CD8-positive, alpha-beta memory T cell (primary cell): ENCODE measurements at regions not wholly inside any gene's neighbourhood (a gene's known extent, or its start where the extent isn't known, plus 50 kb on each side); places are given as distances from the start of the nearest gene placed in this dataset.

ENCODE experiments used
- CTCF ChIA-PET: fragments of 350-600 bp; sonication (Branson Sonifier 250); formaldehyde crosslinking; loops from one replicate; lab custom pipeline; 2021; ENCODE audit warnings: antibody characterized with exemption; lab: Charles Lee
- POLR2A ChIA-PET: fragments of 350-600 bp; sonication (Branson Sonifier 250); formaldehyde crosslinking; loops from one replicate; lab custom pipeline; 2021; ENCODE audit warnings: antibody characterized with exemption; lab: Charles Lee
- DNase-seq, 5 donors: peaks; one replicate each; pipeline versions ENCODE4 v3.0.0 to v3.0.0-alpha.2; 2020 to 2022; ENCODE audit warnings: mixed read lengths in 1 of 5
- H3K27ac ChIP-seq: one replicate; pipeline ENCODE4 v1.7.0; 2013; ENCODE audit warnings: low read depth, mild to moderate bottlenecking, low read length, moderate library complexity
- H3K27me3 ChIP-seq: 2 replicates; pipeline ENCODE4 v1.7.0; 2013; ENCODE audit warnings: low read length, mild to moderate bottlenecking; ENCODE audit not compliant: insufficient read depth, poor library complexity, severe bottlenecking
- H3K36me3 ChIP-seq: 2 replicates; pipeline ENCODE4 v1.7.0; 2013; ENCODE audit warnings: mild to moderate bottlenecking, low read length, moderate library complexity; ENCODE audit not compliant: insufficient read depth
- H3K4me1 ChIP-seq: 2 replicates; pipeline ENCODE4 v1.7.0; 2013; ENCODE audit warnings: mild to moderate bottlenecking, low read length, moderate library complexity; ENCODE audit not compliant: insufficient read depth
- H3K4me3 ChIP-seq: 2 replicates; pipeline ENCODE4 v1.7.0; 2013; ENCODE audit warnings: mild to moderate bottlenecking, low read length
- H3K9me3 ChIP-seq: 2 replicates; pipeline ENCODE4 v1.7.0; 2013; ENCODE audit warnings: mild to moderate bottlenecking, low read length
- H3K27ac Mint-ChIP-seq, 8 donors: one replicate each; pipeline ENCODE4 v1.8.0; 2020 to 2021; ENCODE audit warnings: mixed read lengths in 8 of 8, mild to moderate bottlenecking in 6 of 8, inconsistent platforms in 3 of 8, moderate library complexity in 3 of 8
- H3K27me3 Mint-ChIP-seq, 2 donors: one replicate each; pipeline ENCODE4 v1.8.0; 2020 to 2021; ENCODE audit warnings: mixed read lengths in 2 of 2, mild to moderate bottlenecking in 1 of 2, moderate library complexity in 1 of 2
- H3K36me3 Mint-ChIP-seq, 3 donors: one replicate each; pipeline ENCODE4 v1.8.0; 2020 to 2021; ENCODE audit warnings: mixed read lengths in 3 of 3, inconsistent platforms in 1 of 3, mild to moderate bottlenecking in 1 of 3
- H3K4me1 Mint-ChIP-seq, 3 donors: one replicate each; pipeline ENCODE4 v1.8.0; 2020 to 2021; ENCODE audit warnings: mixed read lengths in 3 of 3, inconsistent platforms in 1 of 3, mild to moderate bottlenecking in 1 of 3
- H3K4me3 Mint-ChIP-seq, 7 donors: one replicate each; pipeline ENCODE4 v1.8.0; 2020 to 2021; ENCODE audit warnings: mixed read lengths in 7 of 7, mild to moderate bottlenecking in 6 of 7, moderate library complexity in 4 of 7, inconsistent platforms in 2 of 7
- H3K9me3 Mint-ChIP-seq, 5 donors: one replicate each; pipeline ENCODE4 v1.8.0; 2020 to 2022; ENCODE audit warnings: mixed read lengths in 5 of 5, mild to moderate bottlenecking in 3 of 5, moderate library complexity in 2 of 5, inconsistent platforms in 1 of 5

DNA sequence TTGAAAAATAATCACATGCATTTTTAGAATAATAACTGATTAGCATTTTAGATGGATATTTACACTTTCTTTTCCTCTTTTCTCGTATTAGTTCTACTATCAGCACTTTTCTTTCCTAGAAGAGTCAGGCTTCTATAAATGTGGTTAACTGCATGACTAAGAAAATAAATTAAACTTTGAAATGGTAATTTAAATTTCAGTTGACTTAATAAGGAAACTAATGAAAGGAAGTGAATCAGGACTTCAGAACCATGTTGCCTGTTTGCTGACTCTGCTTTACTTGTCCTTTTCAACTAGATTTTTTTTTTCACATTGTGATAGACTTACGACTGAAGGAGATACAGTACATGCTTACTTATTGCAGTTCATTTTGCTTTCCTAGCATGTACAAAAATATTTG lies 1258.2 kb upstream of the EYS start:
- CTCF ChIA-PET: no interaction called here
- peaks cover 4 to 19% (median 8%) of the 10 kb centered on the region in 5 donors for H3K9me3 Mint-ChIP-seq
- no peaks in the 10 kb centered on the region for H3K36me3 Mint-ChIP-seq

DNA sequence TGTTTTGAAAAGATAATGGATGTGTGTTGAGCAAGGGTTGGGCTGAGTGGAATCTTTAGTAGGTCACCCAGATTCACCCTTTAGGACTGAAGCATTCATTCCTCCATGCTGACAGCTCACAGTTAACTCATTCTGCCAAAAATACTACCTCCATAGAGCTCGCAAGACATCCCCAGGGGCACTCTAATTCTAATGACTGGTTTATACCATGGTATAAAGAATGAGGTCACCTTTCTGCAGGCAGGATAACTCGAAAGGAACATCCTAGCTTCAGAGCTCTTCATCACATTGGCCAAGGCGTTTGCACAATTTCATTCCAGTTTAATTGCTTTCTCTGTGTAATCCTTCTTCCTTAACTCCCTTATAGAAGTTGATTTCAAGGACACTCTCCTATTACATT lies 1257.2 kb upstream of the EYS start:
- no peak for DNase-seq
- Mint-ChIP-seq H3K4me1 (no peaks in the 10 kb centered on the region), H3K4me3 (no peak overlapping the region), H3K27ac (no peak overlapping the region), H3K27me3 (no peaks in the 10 kb centered on the region), H3K9me3 (peaks cover 8 to 19% (median 10%) of the 10 kb centered on the region in 5 donors), H3K36me3 (no peaks in the 10 kb centered on the region)
- Histone ChIP-seq H3K4me3 (no peak overlapping the region), H3K4me1 (no peaks in the 10 kb centered on the region), H3K27me3 (no peaks in the 10 kb centered on the region), H3K9me3 (no peaks in the 10 kb centered on the region), H3K27ac (no peak overlapping the region), H3K36me3 (no peaks in the 10 kb centered on the region)
- CTCF ChIA-PET: no interaction called here
- POLR2A ChIA-PET: no interaction called here

More for the DNA sequence above, 1258.2 kb upstream of the EYS start:
- H3K27me3 ChIP-seq: no peaks in the 10 kb centered on the region
- no peak overlapping the region for H3K27ac Mint-ChIP-seq
- POLR2A ChIA-PET: no interaction called here
- no peaks in the 10 kb centered on the region for H3K4me1 ChIP-seq
- H3K27me3 Mint-ChIP-seq: no peaks in the 10 kb centered on the region
- no peaks in the 10 kb centered on the region for H3K36me3 ChIP-seq
- H3K4me1 Mint-ChIP-seq: no peaks in the 10 kb centered on the region
- no peak overlapping the region for H3K4me3 Mint-ChIP-seq
- H3K4me3 ChIP-seq: no peak overlapping the region
- no peak for DNase-seq
- H3K27ac ChIP-seq: no peak overlapping the region
- H3K9me3 ChIP-seq: no peaks in the 10 kb centered on the region

DNA sequence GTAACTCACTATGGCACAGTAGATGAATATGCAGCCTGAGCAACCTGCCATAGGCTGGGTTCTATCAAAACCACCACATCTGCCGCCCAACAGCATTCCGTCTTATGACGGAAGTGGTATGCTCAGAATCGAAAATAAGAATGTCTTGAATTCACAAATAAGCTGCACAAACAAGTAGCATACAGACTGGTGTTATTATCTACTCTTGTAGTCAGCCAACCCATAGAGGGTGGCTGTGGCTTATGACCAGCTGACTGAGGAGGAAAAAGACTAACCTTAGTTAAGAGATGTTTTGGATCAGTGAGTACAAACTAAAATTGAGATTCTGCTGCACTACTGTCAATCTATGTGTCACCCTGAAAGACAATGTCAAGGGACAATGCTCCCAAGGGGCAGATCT lies 1255.1 kb upstream of the EYS start:
- H3K9me3 Mint-ChIP-seq: peaks cover 8 to 16% (median 10%) of the 10 kb centered on the region in 5 donors
- H3K4me1 Mint-ChIP-seq: no peaks in the 10 kb centered on the region
- H3K4me3 Mint-ChIP-seq: no peak overlapping the region
- ChIA-PET POLR2A (no interaction called here), CTCF (no interaction called here)
- no peak overlapping the region for H3K27ac Mint-ChIP-seq
- Histone ChIP-seq H3K27ac (no peak overlapping the region), H3K36me3 (no peaks in the 10 kb centered on the region), H3K4me1 (no peaks in the 10 kb centered on the region), H3K4me3 (no peak overlapping the region), H3K9me3 (no peaks in the 10 kb centered on the region), H3K27me3 (no peaks in the 10 kb centered on the region)
- DNase-seq: no peak
- no peaks in the 10 kb centered on the region for H3K27me3 Mint-ChIP-seq
- H3K36me3 Mint-ChIP-seq: no peaks in the 10 kb centered on the region

- no peaks in the 10 kb centered on the region for H3K36me3 Mint-ChIP-seq
- Histone ChIP-seq H3K4me1 (no peaks in the 10 kb centered on the region), H3K4me3 (no peak overlapping the region), H3K36me3 (no peaks in the 10 kb centered on the region), H3K9me3 (no peaks in the 10 kb centered on the region), H3K27ac (no peak overlapping the region), H3K27me3 (no peaks in the 10 kb centered on the region)
- DNase-seq: no peak
- peaks cover 4 to 16% (median 11%) of the 10 kb centered on the region in 5 donors for H3K9me3 Mint-ChIP-seq
- POLR2A ChIA-PET: no interaction called here
- H3K27ac Mint-ChIP-seq: no peak overlapping the region
- no peaks in the 10 kb centered on the region for H3K27me3 Mint-ChIP-seq
- H3K4me1 Mint-ChIP-seq: no peaks in the 10 kb centered on the region
- CTCF ChIA-PET: no interaction called here
- H3K4me3 Mint-ChIP-seq: no peak overlapping the region
Measured at GRCh38 chr6:66961191-66961590, 1254.2 kb upstream of the EYS start.

DNA sequence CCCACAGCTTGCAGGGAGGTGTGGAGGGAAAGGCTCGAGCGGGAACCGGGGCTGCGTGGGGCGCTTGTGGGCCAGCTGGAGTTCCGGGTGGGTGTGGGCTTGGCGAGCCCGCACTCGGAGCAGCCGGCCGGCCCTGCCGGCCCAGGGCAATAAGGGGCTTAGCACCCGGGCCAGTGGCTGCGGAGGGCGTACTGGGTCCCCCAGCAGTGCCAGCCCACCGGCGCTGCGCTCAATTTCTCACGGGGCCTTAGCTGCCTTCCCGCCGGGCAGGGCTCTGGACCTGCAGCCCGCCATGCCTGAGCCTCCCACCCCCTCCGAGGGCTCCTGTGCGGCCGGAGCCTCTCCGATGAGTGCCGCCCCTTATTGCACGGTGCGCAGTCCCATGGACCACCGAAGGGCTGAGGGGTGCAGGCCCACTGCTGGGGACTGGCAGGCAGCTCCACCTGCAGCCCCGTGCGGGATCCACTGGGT lies 1242.2 kb upstream of the EYS start:
- POLR2A ChIA-PET: no interaction called here

GRCh38 chr6:66948106-66948505 lies 1241.1 kb upstream of the EYS start:
- Histone ChIP-seq H3K36me3 (no peaks in the 10 kb centered on the region), H3K4me1 (no peaks in the 10 kb centered on the region), H3K27me3 (no peaks in the 10 kb centered on the region), H3K9me3 (no peaks in the 10 kb centered on the region), H3K27ac (no peak overlapping the region), H3K4me3 (no peak overlapping the region)
- no peak overlapping the region for H3K4me3 Mint-ChIP-seq
- peaks cover 0 to 18% (median 3%) of the 10 kb centered on the region in 5 donors for H3K9me3 Mint-ChIP-seq
- no peak overlapping the region for H3K27ac Mint-ChIP-seq
- H3K36me3 Mint-ChIP-seq: no peaks in the 10 kb centered on the region
- POLR2A ChIA-PET: no interaction called here
- no peaks in the 10 kb centered on the region for H3K4me1 Mint-ChIP-seq
- DNase-seq: no peak
- peaks cover 0 to 1% of the 10 kb centered on the region in 2 donors for H3K27me3 Mint-ChIP-seq
- CTCF ChIA-PET: no interaction called here

More for the DNA sequence above, 1242.2 kb upstream of the EYS start:
- H3K4me1 Mint-ChIP-seq: no peaks in the 10 kb centered on the region
- peaks cover 0 to 18% (median 3%) of the 10 kb centered on the region in 5 donors for H3K9me3 Mint-ChIP-seq
- no peak overlapping the region for H3K27ac Mint-ChIP-seq
- no peaks in the 10 kb centered on the region for H3K9me3 ChIP-seq
- H3K4me3 ChIP-seq: no peak overlapping the region
- H3K27ac ChIP-seq: no peak overlapping the region
- H3K27me3 ChIP-seq: no peaks in the 10 kb centered on the region
- DNase-seq: no peak
- peaks cover 0 to 1% of the 10 kb centered on the region in 2 donors for H3K27me3 Mint-ChIP-seq
- no peak overlapping the region for H3K4me3 Mint-ChIP-seq
- no peaks in the 10 kb centered on the region for H3K36me3 ChIP-seq
- no peaks in the 10 kb centered on the region for H3K4me1 ChIP-seq
- CTCF ChIA-PET: no interaction called here
- H3K36me3 Mint-ChIP-seq: no peaks in the 10 kb centered on the region

- Mint-ChIP-seq H3K4me1 (no peaks in the 10 kb centered on the region), H3K27me3 (no peaks in the 10 kb centered on the region), H3K4me3 (no peak overlapping the region), H3K36me3 (no peaks in the 10 kb centered on the region), H3K27ac (no peak overlapping the region), H3K9me3 (peaks cover 8 to 20% (median 10%) of the 10 kb centered on the region in 5 donors)
- Histone ChIP-seq H3K4me3 (no peak overlapping the region), H3K27me3 (no peaks in the 10 kb centered on the region), H3K36me3 (no peaks in the 10 kb centered on the region), H3K9me3 (no peaks in the 10 kb centered on the region), H3K4me1 (no peaks in the 10 kb centered on the region), H3K27ac (no peak overlapping the region)
- CTCF ChIA-PET: no interaction called here
- POLR2A ChIA-PET: no interaction called here
- no peak for DNase-seq
Measured at GRCh38 chr6:66940003-66940402, 1233.0 kb upstream of the EYS start.

DNA sequence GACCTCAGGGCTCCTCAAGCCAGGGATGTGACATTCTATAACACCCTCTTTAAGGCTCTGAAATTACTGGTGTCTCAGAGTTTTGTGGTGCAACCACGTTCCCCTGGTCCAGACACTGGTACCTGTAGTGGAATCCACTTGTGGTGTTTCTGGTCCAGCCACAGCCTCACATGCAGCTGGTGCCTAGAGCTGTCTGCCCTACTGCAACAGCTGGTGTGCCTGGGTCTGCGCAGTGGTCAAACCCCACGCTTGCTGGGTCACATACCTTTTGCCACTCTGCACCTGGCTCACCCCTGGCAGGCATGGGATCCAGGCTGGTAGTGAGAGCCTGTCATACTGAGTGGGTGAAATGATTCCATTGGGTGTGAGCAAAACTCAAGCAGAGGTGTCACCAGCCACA lies 1230.2 kb upstream of the EYS start:
- no peaks in the 10 kb centered on the region for H3K27me3 Mint-ChIP-seq
- H3K27ac ChIP-seq: no peak overlapping the region
- H3K4me3 ChIP-seq: no peak overlapping the region
- CTCF ChIA-PET: no interaction called here
- no peak overlapping the region for H3K27ac Mint-ChIP-seq
- H3K4me1 Mint-ChIP-seq: no peaks in the 10 kb centered on the region
- H3K9me3 ChIP-seq: no peaks in the 10 kb centered on the region
- H3K4me3 Mint-ChIP-seq: no peak overlapping the region
- H3K36me3 ChIP-seq: no peaks in the 10 kb centered on the region
- H3K36me3 Mint-ChIP-seq: no peaks in the 10 kb centered on the region
- no peaks in the 10 kb centered on the region for H3K4me1 ChIP-seq
- POLR2A ChIA-PET: no interaction called here
- H3K9me3 Mint-ChIP-seq: peaks cover 5 to 19% (median 9%) of the 10 kb centered on the region in 5 donors
- DNase-seq: no peak
- H3K27me3 ChIP-seq: no peaks in the 10 kb centered on the region

GRCh38 chr6:66935612-66936011 lies 1228.6 kb upstream of the EYS start:
- H3K27ac Mint-ChIP-seq: no peak overlapping the region
- ChIA-PET CTCF (no interaction called here), POLR2A (no interaction called here)
- no peaks in the 10 kb centered on the region for H3K4me1 ChIP-seq
- no peak overlapping the region for H3K4me3 ChIP-seq
- no peak overlapping the region for H3K27ac ChIP-seq
- no peak for DNase-seq
- no peaks in the 10 kb centered on the region for H3K27me3 Mint-ChIP-seq
- H3K36me3 Mint-ChIP-seq: no peaks in the 10 kb centered on the region
- peaks cover 5 to 16% (median 8%) of the 10 kb centered on the region in 5 donors for H3K9me3 Mint-ChIP-seq
- H3K4me1 Mint-ChIP-seq: no peaks in the 10 kb centered on the region
- H3K27me3 ChIP-seq: no peaks in the 10 kb centered on the region
- H3K36me3 ChIP-seq: no peaks in the 10 kb centered on the region
- H3K4me3 Mint-ChIP-seq: no peak overlapping the region
- H3K9me3 ChIP-seq: no peaks in the 10 kb centered on the region
